GM19328 (cell line): ENCODE measurements at regions not wholly inside any gene's neighbourhood (a gene's known extent, or its start where the extent isn't known, plus 50 kb on each side); places are given as distances from the start of the nearest gene placed in this dataset.

Source experiments
- ATAC-seq: cut with Tn5 transposase; IDR thresholded peaks from one replicate; pipeline ENCODE4 v1.9.1; 2021; ENCODE audit warnings: mild to moderate bottlenecking, moderate library complexity; ENCODE audit not compliant: unreplicated experiment

- no peak for ATAC-seq
These were observed 242.5 kb upstream of the AJAP1 start for GRCh38 chr1:4411862-4412261.

- no peak for ATAC-seq
These were observed 238.9 kb upstream of the AJAP1 start for GRCh38 chr1:4415476-4415875.

- ATAC-seq = no peak
These were observed 238.2 kb upstream of the AJAP1 start for GRCh38 chr1:4416189-4416588.

GRCh38 chr1:4418021-4418420 lies 236.4 kb upstream of the AJAP1 start:
- no peak for ATAC-seq

GRCh38 chr1:4421986-4422385 lies 232.4 kb upstream of the AJAP1 start:
- no peak for ATAC-seq

GRCh38 chr1:4422504-4423289 lies 231.7 kb upstream of the AJAP1 start:
- ATAC-seq = no peak

- no peak for ATAC-seq
These were observed 230.2 kb upstream of the AJAP1 start for GRCh38 chr1:4424254-4424653.

GRCh38 chr1:4424766-4425165 lies 229.6 kb upstream of the AJAP1 start:
- no peak for ATAC-seq

GRCh38 chr1:4425892-4426291 lies 228.5 kb upstream of the AJAP1 start:
- ATAC-seq = no peak

GRCh38 chr1:4428711-4429110 lies 225.7 kb upstream of the AJAP1 start:
- no peak for ATAC-seq

GRCh38 chr1:4430406-4431365 lies 223.7 kb upstream of the AJAP1 start:
- ATAC-seq = no peak

GRCh38 chr1:4431491-4431890 lies 222.9 kb upstream of the AJAP1 start:
- ATAC-seq = no peak

- no peak for ATAC-seq
These were observed 221.3 kb upstream of the AJAP1 start for GRCh38 chr1:4433075-4433474.

- no peak for ATAC-seq
These were observed 210.3 kb upstream of the AJAP1 start for GRCh38 chr1:4444086-4444485.

- ATAC-seq = no peak
These were observed 206.5 kb upstream of the AJAP1 start for GRCh38 chr1:4447778-4448420.

GRCh38 chr1:4449972-4450371 lies 204.4 kb upstream of the AJAP1 start:
- no peak for ATAC-seq

- ATAC-seq = no peak
These were observed 201.7 kb upstream of the AJAP1 start for GRCh38 chr1:4452701-4453100.

GRCh38 chr1:4460052-4460451 lies 194.4 kb upstream of the AJAP1 start:
- ATAC-seq = no peak

GRCh38 chr1:4460651-4461050 lies 193.8 kb upstream of the AJAP1 start:
- ATAC-seq = no peak

- ATAC-seq = no peak
These were observed 192.6 kb upstream of the AJAP1 start for GRCh38 chr1:4461726-4462290.

GRCh38 chr1:4462831-4463484 lies 191.5 kb upstream of the AJAP1 start:
- ATAC-seq = no peak
